ENCODE measurements at regions not wholly inside any gene's neighbourhood (a gene's known extent, or its start where the extent isn't known, plus 50 kb on each side); places are given as distances from the start of the nearest gene placed in this dataset.

GRCh38 chr11:70806461-70807194 lies 408.3 kb downstream of the CTTN start:
- TF ChIP-seq CTCF (IDR thresholded peaks at IDR 0.05; ENCODE audit: low read depth, low read length, missing control alignments): no peak
- no peak overlapping the region for H3K27ac ChIP-seq
- no peak for DNase-seq
- H3K4me3 ChIP-seq (ENCODE audit: low read depth, low read length): no peak overlapping the region
- in situ Hi-C loops (cut with HindIII; ENCODE audit: low pct_ligation_motif_present, low sequenced_read_pairs): no loop called here
- no peaks in the 10 kb centered on the region for H3K36me3 ChIP-seq (replicated peaks)
- no peaks in the 10 kb centered on the region for H3K27me3 ChIP-seq (replicated peaks)

GRCh38 chr11:70807195-70807543 lies 408.8 kb downstream of the CTTN start:
- Histone ChIP-seq H3K27ac (no peak overlapping the region), H3K4me3 (ENCODE audit: low read depth, low read length) (no peak overlapping the region), H3K36me3 (replicated peaks) (no peaks in the 10 kb centered on the region), H3K27me3 (replicated peaks) (no peaks in the 10 kb centered on the region)
- no peak for TF ChIP-seq CTCF (IDR thresholded peaks at IDR 0.05; ENCODE audit: low read depth, low read length, missing control alignments)
- in situ Hi-C loops (cut with HindIII; ENCODE audit: low pct_ligation_motif_present, low sequenced_read_pairs): no loop called here
- DNase-seq: no peak

GRCh38 chr11:70808686-70809375 lies 410.5 kb downstream of the CTTN start:
- Histone ChIP-seq H3K36me3 (replicated peaks) (no peaks in the 10 kb centered on the region), H3K27ac (no peak overlapping the region), H3K27me3 (replicated peaks) (no peaks in the 10 kb centered on the region), H3K4me3 (ENCODE audit: low read depth, low read length) (no peak overlapping the region)
- no peak for DNase-seq
- TF ChIP-seq CTCF (IDR thresholded peaks at IDR 0.05; ENCODE audit: low read depth, low read length, missing control alignments): no peak
- in situ Hi-C loops (cut with HindIII; ENCODE audit: low pct_ligation_motif_present, low sequenced_read_pairs): no loop called here

GRCh38 chr11:70810133-70810532 lies 411.8 kb downstream of the CTTN start:
- DNase-seq: no peak
- Histone ChIP-seq H3K4me3 (ENCODE audit: low read depth, low read length) (no peak overlapping the region), H3K36me3 (replicated peaks) (no peaks in the 10 kb centered on the region), H3K27ac (no peak overlapping the region), H3K27me3 (replicated peaks) (no peaks in the 10 kb centered on the region)
- in situ Hi-C loops (cut with HindIII; ENCODE audit: low pct_ligation_motif_present, low sequenced_read_pairs): no loop called here
- no peak for TF ChIP-seq CTCF (IDR thresholded peaks at IDR 0.05; ENCODE audit: low read depth, low read length, missing control alignments)

- in situ Hi-C loops (cut with HindIII; ENCODE audit: low pct_ligation_motif_present, low sequenced_read_pairs): no loop called here
- no peak overlapping the region for H3K4me3 ChIP-seq (ENCODE audit: low read depth, low read length)
- H3K27me3 ChIP-seq (replicated peaks): no peaks in the 10 kb centered on the region
- no peak overlapping the region for H3K27ac ChIP-seq
- no peak for TF ChIP-seq CTCF (IDR thresholded peaks at IDR 0.05; ENCODE audit: low read depth, low read length, missing control alignments)
- no peak for DNase-seq
- no peaks in the 10 kb centered on the region for H3K36me3 ChIP-seq (replicated peaks)
Measured at GRCh38 chr11:70810681-70811080, 412.4 kb downstream of the CTTN start.
